IMR-90 (cell line): ENCODE measurements at regions not wholly inside any gene's neighbourhood (a gene's known extent, or its start where the extent isn't known, plus 50 kb on each side); places are given as distances from the start of the nearest gene placed in this dataset.
A peak's percentile ranks its signal among the peaks of the same experiment; 100 is the strongest.

Experiments used
- ATAC-seq: fragments of 200-7000 bp; cut with Tn5 transposase; 2 replicates; pipeline ENCODE4 v1.9.1; 2020; ENCODE audit warnings: low read depth, mild to moderate bottlenecking, moderate library complexity
- BruUV-seq: library from RNA; stranded (reverse); fragments of 400-500 nt; replicated peaks from 2 replicates; lab custom pipeline; 2021; lab: Mats Ljungman, UMichigan
- CTCF ChIA-PET: fragments of 300-600 bp; formaldehyde crosslinking; extraction: SDS; loops from one replicate; lab custom pipeline; 2021; ENCODE audit warnings: antibody characterized with exemption; lab: Yijun Ruan, JAX
- POLR2A ChIA-PET: fragments of 300-600 bp; sonication (Branson Sonifier 250); formaldehyde crosslinking; loops from one replicate; lab custom pipeline; 2022; ENCODE audit warnings: antibody characterized with exemption; ENCODE audit not compliant: unreplicated experiment; lab: Charles Lee
- DNase-seq: peaks from one replicate; pipeline ENCODE4 v3.0.0; 2013
- H2AFZ ChIP-seq: replicated peaks from 2 replicates; pipeline ENCODE3; 2013; ENCODE audit warnings: low read length, mild to moderate bottlenecking; ENCODE audit not compliant: poor library complexity
- H2AK5ac ChIP-seq: 2 replicates; pipeline ENCODE4 v1.6.1; 2013; ENCODE audit warnings: low read depth, low read length, inconsistent platforms
- H2AK9ac ChIP-seq: replicated peaks from 2 replicates; pipeline ENCODE3; 2013; ENCODE audit warnings: mild to moderate bottlenecking, low read depth, low read length, moderate library complexity; ENCODE audit not compliant: poor library complexity
- H2BK120ac ChIP-seq: 2 replicates; pipeline ENCODE4 v1.6.1; 2013; ENCODE audit warnings: low read depth, low read length, inconsistent platforms
- H2BK15ac ChIP-seq: 3 replicates; pipeline ENCODE4 v1.6.1; 2013; ENCODE audit warnings: low read depth, low read length, inconsistent platforms
- H2BK20ac ChIP-seq: 2 replicates; pipeline ENCODE4 v1.6.1; 2013; ENCODE audit warnings: low read depth, mild to moderate bottlenecking, inconsistent platforms, low read length, moderate library complexity
- H2BK5ac ChIP-seq: 2 replicates; pipeline ENCODE4 v1.6.1; 2013; ENCODE audit warnings: mild to moderate bottlenecking, low read depth, low read length, inconsistent platforms; ENCODE audit not compliant: poor library complexity, severe bottlenecking
- H3K14ac ChIP-seq: replicated peaks from 2 replicates; pipeline ENCODE4 v1.6.1; 2013; ENCODE audit warnings: low read depth, low read length, inconsistent platforms
- H3K18ac ChIP-seq: 2 replicates; pipeline ENCODE4 v1.6.1; 2013; ENCODE audit warnings: low read depth, low read length, control low read depth
- H3K23ac ChIP-seq: 2 replicates; pipeline ENCODE4 v1.6.1; 2013; ENCODE audit warnings: low read depth, low read length, inconsistent platforms
- H3K27ac ChIP-seq: 2 replicates; pipeline ENCODE4 v1.5.1; 2013; ENCODE audit warnings: mild to moderate bottlenecking, control low read depth, low read length; ENCODE audit not compliant: insufficient read depth
- H3K27me3 ChIP-seq: 2 replicates; pipeline ENCODE4 v1.6.1; 2013; ENCODE audit warnings: low read length; ENCODE audit not compliant: control insufficient read depth, insufficient read depth
- H3K36me3 ChIP-seq: 2 replicates; pipeline ENCODE4 v1.6.1; 2013; ENCODE audit warnings: low read length, mixed read lengths; ENCODE audit not compliant: control insufficient read depth, insufficient read depth
- H3K4ac ChIP-seq: 2 replicates; pipeline ENCODE4 v1.6.1; 2013; ENCODE audit warnings: low read depth, low read length, inconsistent platforms
- H3K4me1 ChIP-seq: 2 replicates; pipeline ENCODE4 v1.6.1; 2013; ENCODE audit warnings: low read length, mixed read lengths; ENCODE audit not compliant: control insufficient read depth, insufficient read depth
- H3K4me2 ChIP-seq: 2 replicates; pipeline ENCODE4 v1.6.1; 2013; ENCODE audit warnings: low read depth, mild to moderate bottlenecking, control low read depth, low read length, moderate library complexity
- H3K4me3 ChIP-seq: 2 replicates; pipeline ENCODE4 v1.5.1; 2013; ENCODE audit warnings: low read depth, mild to moderate bottlenecking, control low read depth, low read length, moderate library complexity; ENCODE audit not compliant: insufficient read depth
- H3K56ac ChIP-seq: 2 replicates; pipeline ENCODE4 v1.6.1; 2013; ENCODE audit warnings: low read length, inconsistent platforms; ENCODE audit not compliant: insufficient read depth; ENCODE audit errors: extremely low read depth
- H3K79me1 ChIP-seq, 2 experiments: 2 replicates each; pipeline ENCODE4 v1.6.1; 2013; ENCODE audit warnings: low read length in 2 of 2, inconsistent platforms in 1 of 2, low read depth in 1 of 2
- H3K9ac ChIP-seq: 2 replicates; pipeline ENCODE4 v1.6.1; 2013; ENCODE audit warnings: low read depth, low read length, control low read depth
- H3K9me1 ChIP-seq: 2 replicates; pipeline ENCODE4 v1.6.1; 2013; ENCODE audit warnings: low read length, inconsistent platforms; ENCODE audit not compliant: insufficient read depth
- H3K9me3 ChIP-seq: 2 replicates; pipeline ENCODE4 v1.6.1; 2013; ENCODE audit warnings: low read length; ENCODE audit not compliant: control insufficient read depth, insufficient read depth
- H4K20me1 ChIP-seq: 2 replicates; pipeline ENCODE4 v1.6.1; 2013; ENCODE audit warnings: low read length, inconsistent platforms; ENCODE audit not compliant: insufficient read depth
- H4K5ac ChIP-seq: 2 replicates; pipeline ENCODE4 v1.6.1; 2013; ENCODE audit warnings: mild to moderate bottlenecking, low read depth, low read length, control low read depth
- H4K8ac ChIP-seq, 2 experiments: 2 replicates each; pipeline ENCODE4 v1.6.1; 2013; ENCODE audit warnings: low read depth in 2 of 2, low read length in 2 of 2, control low read depth in 1 of 2, inconsistent platforms in 1 of 2
- H4K91ac ChIP-seq: 2 replicates; pipeline ENCODE4 v1.6.1; 2013; ENCODE audit warnings: low read depth, low read length, inconsistent platforms; ENCODE audit not compliant: insufficient read depth
- BHLHE40 ChIP-seq: fragments of 150-350 bp; IDR thresholded peaks from 2 replicates; pipeline ENCODE4 v1.6.1; 2016; ENCODE audit warnings: mild to moderate bottlenecking, low read depth, low read length
- CEBPB ChIP-seq: IDR thresholded peaks from 2 replicates; pipeline ENCODE4 v1.6.1; 2012; ENCODE audit warnings: low read depth, low read length, improper control_type of control experiment
- CHD1 ChIP-seq: IDR thresholded peaks from 2 replicates; pipeline ENCODE4 v1.6.1; 2012; ENCODE audit warnings: low read depth, low read length, improper control_type of control experiment
- ELK1 ChIP-seq: fragments of 150-350 bp; IDR thresholded peaks from 2 replicates; pipeline ENCODE4 v1.6.1; 2016; ENCODE audit warnings: low read depth, mild to moderate bottlenecking, low read length, moderate library complexity, borderline replicate concordance
- MAFK ChIP-seq: IDR thresholded peaks from 2 replicates; pipeline ENCODE4 v1.6.1; 2012; ENCODE audit warnings: low read depth, low read length, improper control_type of control experiment
- MAZ ChIP-seq: IDR thresholded peaks from 2 replicates; pipeline ENCODE4 v1.6.1; 2012; ENCODE audit warnings: low read depth, mild to moderate bottlenecking, low read length, improper control_type of control experiment, moderate library complexity, borderline replicate concordance
- POLR2A ChIP-seq: IDR thresholded peaks from 2 replicates; pipeline ENCODE4 v1.6.1; 2012; ENCODE audit warnings: mild to moderate bottlenecking, low read depth, low read length
- RAD21 ChIP-seq: IDR thresholded peaks from 2 replicates; pipeline ENCODE4 v1.6.1; 2012; ENCODE audit warnings: low read length, improper control_type of control experiment
- RFX5 ChIP-seq: IDR thresholded peaks from 2 replicates; pipeline ENCODE4 v1.8.0; 2012; ENCODE audit warnings: low read depth, mild to moderate bottlenecking, low read length, moderate library complexity
- WGBS, 2 experiments: methylation state at CpG; one replicate each; pipeline versions ENCODE4 v1.1.5 to v1.1.7; 2013; ENCODE audit warnings: missing lambda C conversion rate in 2 of 2; ENCODE audit not compliant: insufficient read length in 1 of 2; ENCODE audit errors: extremely low coverage in 2 of 2; 5-methylcytosine and 5-hydroxymethylcytosine counted together
- dilution Hi-C: fragments of 300-500 bp; cut with HindIII; formaldehyde crosslinking; loops from one replicate; pipeline ENCODE4 v1.14.3; 2018; ENCODE audit warnings: low sequenced_read_pairs; ENCODE audit not compliant: unreplicated experiment
- in situ Hi-C: fragments of 300-500 bp; cut with MboI; formaldehyde crosslinking; loops from 3 replicates; pipeline ENCODE4 v1.14.3; 2019; ENCODE audit warnings: low sequenced_read_pairs, inconsistent platforms, mixed read lengths
- intact Hi-C: fragments of 100-400 bp; cut with micrococcal nuclease; formaldehyde crosslinking; loops from 2 replicates; pipeline ENCODE4 v1.10.0; 2022

GRCh38 chr4:126242679-126243390, 928.1 kb downstream of the FAT4 start:
- no peak overlapping the region for H2BK20ac ChIP-seq
- ChIA-PET CTCF (no interaction called here), POLR2A (no interaction called here)
- H3K4me1 ChIP-seq, result no peaks in the 10 kb centered on the region
- no peak overlapping the region for H3K56ac ChIP-seq
- no peak overlapping the region for H4K8ac ChIP-seq
- H3K9me1 ChIP-seq, result no peaks in the 10 kb centered on the region; the same call in 1 of the 2 replicates
- H2AK5ac ChIP-seq, result no peak overlapping the region
- H3K4me2 ChIP-seq, result no peak overlapping the region
- H3K27me3 ChIP-seq, result no peaks in the 10 kb centered on the region
- BruUV-seq, result no TSS peak
- H3K36me3 ChIP-seq, result no peaks in the 10 kb centered on the region
- DNase-seq, result no peak
- no peak overlapping the region for H2BK120ac ChIP-seq
- H3K4me3 ChIP-seq, result no peak overlapping the region
- dilution Hi-C loops, result no loop called here
- H2BK5ac ChIP-seq, result no peak overlapping the region
- H2AK9ac ChIP-seq, result no peak overlapping the region
- no peak overlapping the region for H3K18ac ChIP-seq
- H3K9ac ChIP-seq, result no peak overlapping the region
- no peak overlapping the region for H3K23ac ChIP-seq
- no peak overlapping the region for H2BK15ac ChIP-seq
- no peak overlapping the region for H4K91ac ChIP-seq
- no peaks in the 10 kb centered on the region for H4K20me1 ChIP-seq
- no peak overlapping the region for H3K4ac ChIP-seq
- intact Hi-C loops, result no loop called here
- peak overlapping the region; percentile 38 for H2AFZ ChIP-seq
- 43% methylated on average over 5 of the region's 7 CpGs; no CpG with 5 or more reads in 1 of the 2 experiments for WGBS, 2 experiments
- H3K27ac ChIP-seq, result no peak overlapping the region
- no peaks in the 10 kb centered on the region for H3K9me3 ChIP-seq
- no peaks in the 10 kb centered on the region for H3K79me1 ChIP-seq
- no peak overlapping the region for H4K5ac ChIP-seq
- ATAC-seq, result no peak
- TF ChIP-seq RFX5 (no peak), POLR2A (no peak), MAZ (no peak), MAFK (no peak), CHD1 (no peak), CEBPB (no peak), RAD21 (no peak), BHLHE40 (no peak), ELK1 (no peak)
- in situ Hi-C loops, result loop anchor here (25.0 kb wide), 1 partner anchor 931 kb away; the partner anchor contains the start of gene FAT4
- H3K14ac ChIP-seq, result no peak overlapping the region
